ENCODE measurements at regions not wholly inside any gene's neighbourhood (a gene's known extent, or its start where the extent isn't known, plus 50 kb on each side); places are given as distances from the start of the nearest gene placed in this dataset.
A peak's percentile ranks its signal among the peaks of the same experiment; 100 is the strongest.

- DNase-seq = no peak
These were observed 228.1 kb downstream of the RBM43 start for GRCh38 chr2:151033271-151034248.

GRCh38 chr2:151032741-151033191 is 228.9 kb downstream of the RBM43 start:
- peak; percentile 56 to 80 (median 71) for DNase-seq

- no peak for DNase-seq
These were observed 230.9 kb downstream of the RBM43 start for GRCh38 chr2:151030663-151031230.

GRCh38 chr2:151029406-151030157 is 232.1 kb downstream of the RBM43 start:
- DNase-seq = peak in 1 of 3 donors; percentile 51

- no peak for DNase-seq
These were observed 232.9 kb downstream of the RBM43 start for GRCh38 chr2:151028691-151029176.

- DNase-seq = peak in 1 of 3 donors; percentile 24
These were observed 234.5 kb downstream of the RBM43 start for GRCh38 chr2:151027151-151027550.

- DNase-seq = no peak
These were observed 235.8 kb downstream of the RBM43 start for GRCh38 chr2:151025816-151026215.

GRCh38 chr2:151024696-151025251 is 236.9 kb downstream of the RBM43 start:
- DNase-seq = no peak

- DNase-seq = no peak
These were observed 239.8 kb downstream of the RBM43 start for GRCh38 chr2:151021747-151022452.

GRCh38 chr2:151020411-151020810 is 241.3 kb downstream of the RBM43 start:
- DNase-seq = no peak

GRCh38 chr2:151009437-151010175 is 252.1 kb downstream of the RBM43 start:
- DNase-seq = no peak

GRCh38 chr2:151007365-151007764 is 254.3 kb downstream of the RBM43 start:
- DNase-seq = peak in 1 of 3 donors; percentile 55

GRCh38 chr2:151002959-151003600 is 258.6 kb downstream of the RBM43 start:
- peak in 2 of 3 donors; percentile 43 to 69 for DNase-seq

- DNase-seq = peak; percentile 64 to 78 (median 73)
These were observed 263.8 kb downstream of the RBM43 start for GRCh38 chr2:150997702-150998440.

- peak; percentile 55 to 82 (median 71) for DNase-seq
These were observed 264.6 kb downstream of the RBM43 start for GRCh38 chr2:150997066-150997465.

GRCh38 chr2:150994076-150994475 is 267.6 kb downstream of the RBM43 start:
- peak; percentile 43 to 68 (median 44) for DNase-seq

- no peak for DNase-seq
These were observed 271.7 kb downstream of the RBM43 start for GRCh38 chr2:150989969-150990368.

GRCh38 chr2:150985741-150986140 is 275.9 kb downstream of the RBM43 start:
- DNase-seq = no peak

- no peak for DNase-seq
These were observed 278.3 kb downstream of the RBM43 start for GRCh38 chr2:150983314-150983897.
